Parathyroid adenoma (tissue), 2 donors: ENCODE measurements at regions not wholly inside any gene's neighbourhood (a gene's known extent, or its start where the extent isn't known, plus 50 kb on each side); places are given as distances from the start of the nearest gene placed in this dataset.

Experiments used
- H2AFZ ChIP-seq: fragments of 300-600 bp; sonication (generic); one replicate; pipeline ENCODE4 v1.7.0; 2017; ENCODE audit warnings: antibody characterized with exemption, mild to moderate bottlenecking
- H3K27ac ChIP-seq: fragments of 300-600 bp; sonication (generic); one replicate; pipeline ENCODE4 v1.7.0; 2017
- H3K27me3 ChIP-seq: fragments of 300-600 bp; sonication (generic); one replicate; pipeline ENCODE4 v1.7.0; 2017; ENCODE audit warnings: low read length; ENCODE audit not compliant: control insufficient read depth, insufficient read depth
- H3K36me3 ChIP-seq: fragments of 300-600 bp; sonication (generic); one replicate; pipeline ENCODE4 v1.7.0; 2017; ENCODE audit warnings: low read length; ENCODE audit not compliant: control insufficient read depth, insufficient read depth
- H3K4me1 ChIP-seq: fragments of 300-600 bp; sonication (generic); one replicate; pipeline ENCODE4 v1.7.0; 2017; ENCODE audit warnings: control low read depth
- H3K4me2 ChIP-seq: fragments of 300-600 bp; sonication (generic); one replicate; pipeline ENCODE4 v1.7.0; 2017; ENCODE audit warnings: low read length
- H3K4me3 ChIP-seq: fragments of 300-600 bp; sonication (generic); one replicate; pipeline ENCODE4 v1.7.0; 2017; ENCODE audit warnings: low read depth, low read length
- H3K79me2 ChIP-seq: fragments of 300-600 bp; sonication (generic); one replicate; pipeline ENCODE4 v1.7.0; 2017; ENCODE audit warnings: control low read depth
- H3K9ac ChIP-seq: fragments of 300-600 bp; sonication (generic); one replicate; pipeline ENCODE4 v1.7.0; 2017; ENCODE audit warnings: mild to moderate bottlenecking
- H3K9me3 ChIP-seq: fragments of 300-600 bp; sonication (generic); one replicate; pipeline ENCODE4 v1.7.0; 2017; ENCODE audit warnings: low read length; ENCODE audit not compliant: control insufficient read depth
- CTCF ChIP-seq: fragments of 300-600 bp; sonication (generic); IDR thresholded peaks from one replicate; pipeline ENCODE4 v1.7.0; 2017; ENCODE audit warnings: antibody characterized with exemption, mild to moderate bottlenecking
- donor health status: primary hyperparathyroidism.

- no peak overlapping the region for H3K4me2 ChIP-seq
- H3K27ac ChIP-seq: no peak overlapping the region
- TF ChIP-seq CTCF: no peak
- no peaks in the 10 kb centered on the region for H3K27me3 ChIP-seq
- H3K4me1 ChIP-seq: no peaks in the 10 kb centered on the region
- H3K9me3 ChIP-seq: no peaks in the 10 kb centered on the region
- no peak overlapping the region for H3K4me3 ChIP-seq
- no peaks in the 10 kb centered on the region for H3K79me2 ChIP-seq
- H2AFZ ChIP-seq: no peak overlapping the region
- no peaks in the 10 kb centered on the region for H3K36me3 ChIP-seq
- H3K9ac ChIP-seq: no peak overlapping the region
Measured at GRCh38 chr7:12979181-12979580, 291.7 kb downstream of the ARL4A start.

- Histone ChIP-seq H3K79me2 (no peaks in the 10 kb centered on the region), H2AFZ (no peak overlapping the region), H3K4me1 (no peaks in the 10 kb centered on the region), H3K9ac (no peak overlapping the region), H3K4me2 (no peak overlapping the region), H3K27ac (no peak overlapping the region), H3K4me3 (no peak overlapping the region), H3K36me3 (no peaks in the 10 kb centered on the region), H3K9me3 (no peaks in the 10 kb centered on the region), H3K27me3 (no peaks in the 10 kb centered on the region)
- TF ChIP-seq CTCF: no peak
Measured at GRCh38 chr7:12982178-12982577, 294.7 kb downstream of the ARL4A start.

GRCh38 chr7:12984117-12984516 is 296.7 kb downstream of the ARL4A start:
- TF ChIP-seq CTCF: no peak
- no peaks in the 10 kb centered on the region for H3K4me1 ChIP-seq
- no peak overlapping the region for H3K4me3 ChIP-seq
- H3K27ac ChIP-seq: no peak overlapping the region
- no peak overlapping the region for H2AFZ ChIP-seq
- H3K27me3 ChIP-seq: no peaks in the 10 kb centered on the region
- no peaks in the 10 kb centered on the region for H3K36me3 ChIP-seq
- H3K9me3 ChIP-seq: no peaks in the 10 kb centered on the region
- H3K9ac ChIP-seq: no peak overlapping the region
- H3K79me2 ChIP-seq: no peaks in the 10 kb centered on the region
- no peak overlapping the region for H3K4me2 ChIP-seq

GRCh38 chr7:12985228-12985627 is 297.8 kb downstream of the ARL4A start:
- Histone ChIP-seq H3K9ac (no peak overlapping the region), H2AFZ (no peak overlapping the region)
- TF ChIP-seq CTCF: no peak

GRCh38 chr7:12985752-12986151 is 298.3 kb downstream of the ARL4A start:
- no peaks in the 10 kb centered on the region for H3K9me3 ChIP-seq
- H3K4me2 ChIP-seq: no peak overlapping the region
- no peak overlapping the region for H2AFZ ChIP-seq
- no peak for TF ChIP-seq CTCF
- no peak overlapping the region for H3K27ac ChIP-seq
- no peak overlapping the region for H3K9ac ChIP-seq
- no peaks in the 10 kb centered on the region for H3K36me3 ChIP-seq
- H3K27me3 ChIP-seq: no peaks in the 10 kb centered on the region
- no peak overlapping the region for H3K4me3 ChIP-seq
- no peaks in the 10 kb centered on the region for H3K79me2 ChIP-seq
- H3K4me1 ChIP-seq: no peaks in the 10 kb centered on the region

More at GRCh38 chr7:12985228-12985627, 297.8 kb downstream of the ARL4A start:
- Histone ChIP-seq H3K27me3 (no peaks in the 10 kb centered on the region), H3K9me3 (no peaks in the 10 kb centered on the region), H3K4me3 (no peak overlapping the region), H3K79me2 (no peaks in the 10 kb centered on the region), H3K36me3 (no peaks in the 10 kb centered on the region), H3K4me1 (no peaks in the 10 kb centered on the region), H3K27ac (no peak overlapping the region), H3K4me2 (no peak overlapping the region)
